Fibroblast of lung (primary cell): ENCODE measurements at regions not wholly inside any gene's neighbourhood (a gene's known extent, or its start where the extent isn't known, plus 50 kb on each side); places are given as distances from the start of the nearest gene placed in this dataset.

ENCODE experiments used
- DNase-seq, 2 donors: peaks; one replicate each; pipeline versions ENCODE4 v3.0.0 to v3.0.0-alpha.2; 2010; ENCODE audit warnings: low read depth in 2 of 2
- H2AFZ ChIP-seq: 2 replicates; pipeline ENCODE4 v1.5.1; 2012; ENCODE audit warnings: low read length, control low read depth, inconsistent platforms
- H3K27ac ChIP-seq: 2 replicates; pipeline ENCODE4 v1.5.1; 2011; ENCODE audit warnings: low read length, control low read depth; ENCODE audit not compliant: insufficient read depth
- H3K27me3 ChIP-seq: 2 replicates; pipeline ENCODE4 v1.5.1; 2011; ENCODE audit warnings: mild to moderate bottlenecking, low read length; ENCODE audit not compliant: control insufficient read depth, insufficient read depth
- H3K36me3 ChIP-seq: 2 replicates; pipeline ENCODE4 v1.5.1; 2011; ENCODE audit warnings: low read length; ENCODE audit not compliant: control insufficient read depth, insufficient read depth
- H3K4me1 ChIP-seq: 2 replicates; pipeline ENCODE4 v1.5.1; 2011; ENCODE audit warnings: low read length; ENCODE audit not compliant: control insufficient read depth, insufficient read depth; ENCODE audit errors: extremely low read depth
- H3K4me2 ChIP-seq: 2 replicates; pipeline ENCODE4 v1.5.1; 2011; ENCODE audit warnings: low read length, control low read depth; ENCODE audit not compliant: insufficient read depth; ENCODE audit errors: extremely low read depth
- H3K4me3 ChIP-seq, 4 experiments: fragments of 200-600 bp in 1 of 4; sonication (generic) in 1 of 4; replicated peaks in 1 of 4; 2 replicates each; pipeline ENCODE4 v1.5.1; 2011 to 2016; ENCODE audit warnings: low read length in 4 of 4, low read depth in 3 of 4, mild to moderate bottlenecking in 3 of 4, control low read depth in 2 of 4, inconsistent platforms in 1 of 4, mixed read lengths in 1 of 4; ENCODE audit not compliant: insufficient read depth in 1 of 4; ENCODE audit errors: control extremely low read depth in 1 of 4
- H3K79me2 ChIP-seq: 2 replicates; pipeline ENCODE4 v1.5.1; 2012; ENCODE audit warnings: mild to moderate bottlenecking, low read length, inconsistent platforms; ENCODE audit not compliant: control insufficient read depth, insufficient read depth
- H3K9ac ChIP-seq: 2 replicates; pipeline ENCODE4 v1.5.1; 2011; ENCODE audit warnings: mild to moderate bottlenecking, low read length, control low read depth; ENCODE audit not compliant: insufficient read depth
- H3K9me3 ChIP-seq: 2 replicates; pipeline ENCODE4 v1.5.1; 2012; ENCODE audit warnings: low read depth, low read length; ENCODE audit not compliant: control insufficient read depth, insufficient read depth
- H4K20me1 ChIP-seq: 2 replicates; pipeline ENCODE4 v1.5.1; 2011; ENCODE audit warnings: low read length; ENCODE audit not compliant: control insufficient read depth, insufficient read depth; ENCODE audit errors: extremely low read depth
- CTCF ChIP-seq, 2 donors: IDR thresholded peaks in 1 of 2; conservative IDR thresholded peaks in 1 of 2; 1 replicate in 1 of 2; 2 replicates in 1 of 2; pipeline ENCODE4 v1.5.1; 2011 to 2012; ENCODE audit warnings: low read length in 2 of 2, control low read depth in 1 of 2, inconsistent platforms in 1 of 2, low read depth in 1 of 2, mild to moderate bottlenecking in 1 of 2
- EZH2 ChIP-seq: IDR thresholded peaks from 2 replicates; pipeline ENCODE4 v1.5.1; 2012; ENCODE audit warnings: low read length, control low read depth, mild to moderate bottlenecking; ENCODE audit errors: missing control alignments

DNA sequence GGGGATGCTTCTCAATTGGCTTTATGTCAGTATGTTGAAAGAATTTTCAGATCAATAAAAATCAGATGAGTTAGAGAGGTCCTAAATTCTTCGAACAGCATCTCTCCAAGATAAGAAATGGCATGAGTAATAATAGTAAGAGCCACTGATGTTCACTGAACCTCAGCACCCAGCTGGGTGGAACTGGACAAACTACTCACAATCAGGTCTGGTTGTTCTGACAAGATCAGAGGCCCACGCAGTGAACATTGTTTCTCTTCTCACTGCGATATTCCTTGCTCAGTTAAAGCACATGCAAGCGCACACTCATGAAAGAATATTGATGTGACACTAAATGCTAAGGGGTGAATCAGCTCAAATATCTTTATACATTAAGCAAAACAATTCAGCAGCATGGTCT, 351.0 kb upstream of the AMELY start:
- TF ChIP-seq EZH2 = no peak
- TF ChIP-seq CTCF (conservative IDR thresholded peaks at IDR 0.05 in 1 of 2, IDR thresholded peaks at IDR 0.05 in 1 of 2; ENCODE audit: low read depth in 1 of 2, low read length in 2 of 2) = no peak
- no peaks in the 10 kb centered on the region for H3K36me3 ChIP-seq
- DNase-seq = no peak
- no peaks in the 10 kb centered on the region for H3K9me3 ChIP-seq
- H3K27ac ChIP-seq = no peak overlapping the region
- no peaks in the 10 kb centered on the region for H3K4me1 ChIP-seq
- H3K27me3 ChIP-seq = no peaks in the 10 kb centered on the region
- no peaks in the 10 kb centered on the region for H3K79me2 ChIP-seq
- H4K20me1 ChIP-seq = no peaks in the 10 kb centered on the region
- H2AFZ ChIP-seq = no peak overlapping the region
- no peak overlapping the region for H3K4me3 ChIP-seq
- H3K4me2 ChIP-seq = no peak overlapping the region
- H3K9ac ChIP-seq = no peak overlapping the region

- H3K4me2 ChIP-seq = no peak overlapping the region
- H2AFZ ChIP-seq = no peak overlapping the region
- no peaks in the 10 kb centered on the region for H3K9me3 ChIP-seq
- H3K9ac ChIP-seq = no peak overlapping the region
- no peaks in the 10 kb centered on the region for H3K36me3 ChIP-seq
- TF ChIP-seq EZH2 (no peak), CTCF (conservative IDR thresholded peaks at IDR 0.05 in 1 of 2, IDR thresholded peaks at IDR 0.05 in 1 of 2; ENCODE audit: low read depth in 1 of 2, low read length in 2 of 2) (no peak)
- H3K4me3 ChIP-seq = peak overlapping the region in 1 of 4 experiments; percentile 7
- no peaks in the 10 kb centered on the region for H3K27me3 ChIP-seq
- H3K4me1 ChIP-seq = no peaks in the 10 kb centered on the region
- no peaks in the 10 kb centered on the region for H3K79me2 ChIP-seq
- DNase-seq = no peak
- H4K20me1 ChIP-seq = no peaks in the 10 kb centered on the region
- no peak overlapping the region for H3K27ac ChIP-seq
Observed at GRCh38 chrY:7261254-7261653, 349.7 kb upstream of the AMELY start.

GRCh38 chrY:7240101-7240500, 328.5 kb upstream of the AMELY start:
- H3K4me2 ChIP-seq = no peak overlapping the region
- no peaks in the 10 kb centered on the region for H3K4me1 ChIP-seq
- no peaks in the 10 kb centered on the region for H3K27me3 ChIP-seq
- no peaks in the 10 kb centered on the region for H3K79me2 ChIP-seq
- no peak overlapping the region for H3K9ac ChIP-seq
- no peak for DNase-seq
- TF ChIP-seq EZH2 (no peak), CTCF (conservative IDR thresholded peaks at IDR 0.05 in 1 of 2, IDR thresholded peaks at IDR 0.05 in 1 of 2; ENCODE audit: low read depth in 1 of 2, low read length in 2 of 2) (no peak)
- H3K36me3 ChIP-seq = no peaks in the 10 kb centered on the region
- H3K9me3 ChIP-seq = no peaks in the 10 kb centered on the region
- H4K20me1 ChIP-seq = no peaks in the 10 kb centered on the region
- H3K27ac ChIP-seq = no peak overlapping the region
- H2AFZ ChIP-seq = no peak overlapping the region
- H3K4me3 ChIP-seq = no peak overlapping the region
